Left lung (tissue), 4 donors: ENCODE measurements at regions not wholly inside any gene's neighbourhood (a gene's known extent, or its start where the extent isn't known, plus 50 kb on each side); places are given as distances from the start of the nearest gene placed in this dataset.

ENCODE experiments used
- ATAC-seq: fragments of 200-7000 bp; cut with Tn5 transposase; one replicate; pipeline ENCODE4 v1.9.1; 2020; ENCODE audit warnings: moderate library complexity
- DNase-seq, 4 donors: peaks; one replicate each; pipeline ENCODE4 v3.0.0-alpha.2; 2013 to 2020
- H3K27ac ChIP-seq, 2 donors: fragments of 200-600 bp; sonication (generic) in 1 of 2; one replicate each; pipeline versions ENCODE4 v1.5.0 to v1.8.0; 2020 to 2021
- H3K27me3 ChIP-seq, 2 donors: fragments of 200-600 bp; sonication (generic) in 1 of 2; one replicate each; pipeline versions ENCODE4 v1.5.0 to v1.8.0; 2020 to 2021
- H3K36me3 ChIP-seq, 2 donors: fragments of 200-600 bp; sonication (generic) in 1 of 2; one replicate each; pipeline versions ENCODE4 v1.5.0 to v1.8.0; 2020 to 2021
- H3K4me1 ChIP-seq, 2 donors: fragments of 200-600 bp; one replicate each; pipeline ENCODE4 v1.8.0; 2021
- H3K4me3 ChIP-seq, 2 donors: fragments of 200-600 bp; sonication (generic) in 1 of 2; one replicate each; pipeline versions ENCODE4 v1.5.0 to v1.8.0; 2020 to 2021; ENCODE audit warnings: mild to moderate bottlenecking in 1 of 2
- H3K9me3 ChIP-seq, 2 donors: fragments of 200-600 bp; sonication (generic) in 1 of 2; one replicate each; pipeline versions ENCODE4 v1.5.0 to v1.8.0; 2020 to 2021
- intact Hi-C, 2 donors: fragments of 100-400 bp; cut with DNase I; formaldehyde crosslinking; loops; one replicate each; pipeline versions ENCODE4 v1.11.2 to v1.14.2; 2022
- TF ChIP-seq, protein P1 (sequence below), 2 donors: fragments of 200-600 bp; sonication (generic) in 1 of 2; IDR thresholded peaks; one replicate each; pipeline versions ENCODE4 v1.5.0 to v1.8.0; 2021; ENCODE audit warnings: antibody characterized with exemption in 2 of 2
- donor health status: DM: no; HTN: yes; CAD: no.
- donor health status: DM: no; HTN: no; CAD: no.

DNA sequence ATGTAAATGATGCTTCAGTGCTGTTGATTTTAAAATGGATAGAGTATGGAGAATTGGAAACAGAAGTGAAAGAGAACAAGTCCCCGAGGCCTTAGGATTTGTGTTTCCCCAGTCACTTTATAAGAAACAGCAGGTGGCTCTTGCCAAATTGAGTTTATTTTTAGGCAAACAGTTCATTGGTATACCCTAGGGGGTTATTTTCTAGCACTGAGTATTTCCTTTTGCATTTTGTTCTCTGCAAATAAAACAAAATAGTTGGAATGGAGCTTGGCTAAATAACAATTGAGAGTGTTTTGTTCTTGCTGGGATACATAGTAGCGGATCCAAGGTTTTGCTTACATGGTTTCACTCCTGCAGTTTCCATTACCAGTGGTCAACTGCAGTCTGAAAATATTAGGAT lies 591.1 kb upstream of the C16orf82 start:
- H3K4me1 ChIP-seq, result no peaks in the 10 kb centered on the region
- H3K27ac ChIP-seq, result no peak overlapping the region
- H3K27me3 ChIP-seq, result no peaks in the 10 kb centered on the region
- TF ChIP-seq, protein P1, sequence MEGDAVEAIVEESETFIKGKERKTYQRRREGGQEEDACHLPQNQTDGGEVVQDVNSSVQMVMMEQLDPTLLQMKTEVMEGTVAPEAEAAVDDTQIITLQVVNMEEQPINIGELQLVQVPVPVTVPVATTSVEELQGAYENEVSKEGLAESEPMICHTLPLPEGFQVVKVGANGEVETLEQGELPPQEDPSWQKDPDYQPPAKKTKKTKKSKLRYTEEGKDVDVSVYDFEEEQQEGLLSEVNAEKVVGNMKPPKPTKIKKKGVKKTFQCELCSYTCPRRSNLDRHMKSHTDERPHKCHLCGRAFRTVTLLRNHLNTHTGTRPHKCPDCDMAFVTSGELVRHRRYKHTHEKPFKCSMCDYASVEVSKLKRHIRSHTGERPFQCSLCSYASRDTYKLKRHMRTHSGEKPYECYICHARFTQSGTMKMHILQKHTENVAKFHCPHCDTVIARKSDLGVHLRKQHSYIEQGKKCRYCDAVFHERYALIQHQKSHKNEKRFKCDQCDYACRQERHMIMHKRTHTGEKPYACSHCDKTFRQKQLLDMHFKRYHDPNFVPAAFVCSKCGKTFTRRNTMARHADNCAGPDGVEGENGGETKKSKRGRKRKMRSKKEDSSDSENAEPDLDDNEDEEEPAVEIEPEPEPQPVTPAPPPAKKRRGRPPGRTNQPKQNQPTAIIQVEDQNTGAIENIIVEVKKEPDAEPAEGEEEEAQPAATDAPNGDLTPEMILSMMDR (IDR thresholded peaks at IDR 0.05), result no peak
- intact Hi-C loops, result loop anchor here in 1 of 2 donors (5.0 kb wide), 1 partner anchor 43 kb away; no protein-coding TSS in a partner anchor
- no peak overlapping the region for H3K4me3 ChIP-seq
- H3K9me3 ChIP-seq, result peaks cover 0 to 17% of the 10 kb centered on the region in 2 donors
- no peak for DNase-seq
- no peak for ATAC-seq
- no peaks in the 10 kb centered on the region for H3K36me3 ChIP-seq

DNA sequence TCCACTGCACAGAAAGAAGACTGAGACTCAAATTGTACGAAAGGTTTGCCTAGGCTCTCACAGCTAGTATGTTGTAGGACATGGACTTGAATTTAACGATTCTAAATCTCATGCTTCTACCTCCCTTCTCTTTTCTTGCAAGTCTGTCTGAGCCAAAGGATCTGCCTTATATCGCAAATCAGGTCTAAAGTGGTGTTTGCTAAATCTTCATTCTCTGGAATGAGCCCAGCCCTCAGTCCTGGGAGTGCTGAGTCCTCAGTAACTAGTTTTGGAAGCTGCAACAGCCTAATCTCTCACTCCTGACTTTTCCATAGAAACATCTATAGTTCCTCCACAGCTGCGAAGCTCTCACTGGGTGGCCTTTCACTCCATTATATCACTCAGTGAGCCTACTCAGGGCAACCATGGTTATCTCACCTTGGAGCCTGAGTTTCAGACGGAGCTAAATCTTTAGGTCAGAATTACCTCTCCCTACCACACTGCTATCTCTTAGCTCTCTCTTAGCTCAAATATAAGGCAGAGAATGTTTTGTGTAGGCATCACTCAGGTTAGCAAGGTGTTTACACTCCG lies 575.5 kb upstream of the C16orf82 start:
- Histone ChIP-seq H3K27ac (no peak overlapping the region), H3K36me3 (no peaks in the 10 kb centered on the region), H3K9me3 (no peaks in the 10 kb centered on the region), H3K4me1 (no peaks in the 10 kb centered on the region), H3K4me3 (no peak overlapping the region), H3K27me3 (no peaks in the 10 kb centered on the region)
- TF ChIP-seq, protein P1 (IDR thresholded peaks at IDR 0.05), result no peak
- intact Hi-C loops, result no loop called here
- DNase-seq (no peak), ATAC-seq (no peak)

DNA sequence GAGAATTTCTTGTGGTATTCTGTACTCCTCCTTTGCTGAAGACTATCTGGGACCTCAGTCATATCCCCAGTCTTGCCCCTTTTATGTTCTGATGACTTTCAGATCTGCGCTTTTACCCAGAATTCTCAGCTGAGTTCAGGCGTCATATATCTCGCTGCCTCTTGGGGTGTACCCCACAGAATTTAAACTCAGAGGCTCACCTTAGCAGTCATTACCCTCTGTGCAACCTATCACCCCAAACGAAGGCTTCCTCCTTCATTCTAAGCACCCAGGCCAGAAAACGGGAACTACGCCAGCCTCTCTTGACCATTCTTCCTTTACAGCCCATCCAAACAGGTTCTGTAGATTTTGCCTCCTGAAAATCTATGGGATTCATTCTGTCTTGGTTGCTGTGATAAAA lies 574.8 kb upstream of the C16orf82 start:
- Histone ChIP-seq H3K9me3 (no peaks in the 10 kb centered on the region), H3K27ac (no peak overlapping the region), H3K27me3 (no peaks in the 10 kb centered on the region), H3K36me3 (no peaks in the 10 kb centered on the region), H3K4me3 (no peak overlapping the region), H3K4me1 (no peaks in the 10 kb centered on the region)
- TF ChIP-seq, protein P1 (IDR thresholded peaks at IDR 0.05), result no peak
- DNase-seq (no peak), ATAC-seq (no peak)
- intact Hi-C loops, result no loop called here

DNA sequence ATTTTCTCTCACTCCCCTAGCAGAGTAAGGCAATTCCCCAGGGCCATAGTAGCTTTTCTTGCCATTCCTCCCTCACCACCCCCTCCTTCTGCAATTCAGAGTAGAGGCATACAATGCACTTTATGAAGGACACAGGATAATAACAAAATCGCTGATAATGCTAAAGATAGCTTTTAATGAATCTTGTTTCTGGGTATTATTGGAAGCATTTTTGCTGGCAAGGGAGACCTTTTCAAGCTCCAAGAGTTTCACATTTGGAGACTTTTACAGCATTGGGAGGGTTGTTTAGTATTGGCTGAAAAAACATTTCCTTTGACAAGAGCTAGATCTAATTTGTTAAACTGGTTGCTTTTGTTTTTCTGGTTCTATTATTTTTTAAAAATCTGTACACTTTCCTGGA lies 573.0 kb upstream of the C16orf82 start:
- ATAC-seq (no peak), DNase-seq (no peak)
- no peak overlapping the region for H3K4me3 ChIP-seq
- H3K27ac ChIP-seq, result no peak overlapping the region
- H3K4me1 ChIP-seq, result no peaks in the 10 kb centered on the region
- H3K27me3 ChIP-seq, result no peaks in the 10 kb centered on the region
- intact Hi-C loops, result no loop called here
- TF ChIP-seq, protein P1 (IDR thresholded peaks at IDR 0.05), result no peak
- no peaks in the 10 kb centered on the region for H3K9me3 ChIP-seq
- no peaks in the 10 kb centered on the region for H3K36me3 ChIP-seq

DNA sequence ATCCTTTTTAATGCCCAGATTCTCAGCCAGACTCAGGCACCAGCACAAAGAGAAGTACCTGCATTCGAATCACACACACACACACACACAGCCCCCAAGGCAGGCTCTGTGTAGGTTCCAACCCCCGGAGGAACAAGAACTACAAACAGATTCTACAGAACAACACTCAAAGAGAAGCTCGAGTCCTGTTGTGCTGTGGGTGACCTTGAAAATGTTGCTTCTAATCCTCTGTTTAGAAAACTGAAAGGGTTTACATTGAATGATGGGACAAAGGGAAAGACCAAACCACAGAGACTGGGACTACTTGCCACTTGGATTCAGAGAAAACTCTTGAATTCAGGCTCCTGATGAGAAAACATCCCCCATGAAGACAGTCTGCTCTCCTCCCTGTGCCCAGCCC lies 568.8 kb upstream of the C16orf82 start:
- no peaks in the 10 kb centered on the region for H3K9me3 ChIP-seq
- H3K27me3 ChIP-seq, result no peaks in the 10 kb centered on the region
- no peak for DNase-seq
- intact Hi-C loops, result no loop called here
- H3K4me1 ChIP-seq, result no peaks in the 10 kb centered on the region
- ATAC-seq, result no peak
- no peak overlapping the region for H3K27ac ChIP-seq
- H3K4me3 ChIP-seq, result no peak overlapping the region
- TF ChIP-seq, protein P1 (IDR thresholded peaks at IDR 0.05), result no peak
- H3K36me3 ChIP-seq, result no peaks in the 10 kb centered on the region
